Right lobe of liver (tissue), 4 donors: ENCODE measurements at regions not wholly inside any gene's neighbourhood (a gene's known extent, or its start where the extent isn't known, plus 50 kb on each side); places are given as distances from the start of the nearest gene placed in this dataset.

Experiments used
- CTCF ChIP-seq, 4 donors: fragments of 200-600 bp in 3 of 4; fragments of 450-650 bp in 1 of 4; IDR thresholded peaks; one replicate each; pipeline versions ENCODE4 v1.5.1 to v1.8.0; 2016 to 2022; ENCODE audit warnings: antibody characterized with exemption in 4 of 4, mild to moderate bottlenecking in 2 of 4
- POLR2A ChIP-seq: fragments of 450-650 bp; IDR thresholded peaks from one replicate; pipeline ENCODE4 v1.6.1; 2017; ENCODE audit warnings: antibody characterized with exemption, mild to moderate bottlenecking
- donor health status: DM: no; HTN: no; CAD: no.
- donor health status: DM: no; HTN: no; CAD: no.
- donor health status: DM: no; HTN: yes; CAD: no.

DNA sequence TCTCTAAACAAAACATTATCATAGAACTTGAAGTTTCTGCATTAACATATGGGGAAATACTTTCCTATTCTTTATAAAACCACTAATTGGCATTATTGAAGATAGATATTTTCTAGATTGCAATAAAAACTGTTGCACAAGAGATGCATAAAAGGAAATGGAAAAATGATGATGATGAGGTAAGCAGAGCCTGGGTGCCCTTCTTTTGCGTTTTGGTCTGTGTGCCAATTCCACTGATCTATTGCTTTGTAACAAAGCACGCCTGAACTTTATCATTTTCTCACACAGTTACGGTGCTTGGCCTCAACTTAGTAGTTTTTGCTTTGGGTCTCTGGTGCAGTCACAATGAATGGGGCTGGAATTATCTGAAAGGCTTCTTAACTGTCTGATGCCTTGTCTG, 450.5 kb downstream of the MAFB start:
- no peak for TF ChIP-seq POLR2A
- no peak for TF ChIP-seq CTCF (IDR thresholded peaks at IDR 0.05)
